AML-193 (cell line): ENCODE measurements at regions not wholly inside any gene's neighbourhood (a gene's known extent, or its start where the extent isn't known, plus 50 kb on each side); places are given as distances from the start of the nearest gene placed in this dataset.

Experiments used
- DNase-seq, 2 experiments: peaks; one replicate each; lab custom pipeline; 2025; lab: John Stamatoyannopoulos, UW

GRCh38 chr12:115423546-115423987 lies 739.6 kb upstream of the TBX3 start:
- DNase-seq, result no peak

- DNase-seq, result no peak
Observed at GRCh38 chr12:115422845-115423545, 739.0 kb upstream of the TBX3 start.

- no peak for DNase-seq
Observed at GRCh38 chr12:115421796-115422709, 738.1 kb upstream of the TBX3 start.

GRCh38 chr12:115421350-115421749 lies 737.4 kb upstream of the TBX3 start:
- DNase-seq, result no peak

- no peak for DNase-seq
Observed at GRCh38 chr12:115419145-115419646, 735.2 kb upstream of the TBX3 start.

- no peak for DNase-seq
Observed at GRCh38 chr12:115417610-115418009, 733.6 kb upstream of the TBX3 start.

- DNase-seq, result no peak
Observed at GRCh38 chr12:115416869-115417268, 732.9 kb upstream of the TBX3 start.

GRCh38 chr12:115413626-115414025 lies 729.7 kb upstream of the TBX3 start:
- DNase-seq, result no peak

GRCh38 chr12:115412831-115413230 lies 728.9 kb upstream of the TBX3 start:
- no peak for DNase-seq

GRCh38 chr12:115411121-115411520 lies 727.1 kb upstream of the TBX3 start:
- DNase-seq, result no peak

- DNase-seq, result no peak
Observed at GRCh38 chr12:115408642-115409041, 724.7 kb upstream of the TBX3 start.

GRCh38 chr12:115407723-115408122 lies 723.7 kb upstream of the TBX3 start:
- no peak for DNase-seq

- no peak for DNase-seq
Observed at GRCh38 chr12:115407036-115407435, 723.1 kb upstream of the TBX3 start.

- DNase-seq, result no peak
Observed at GRCh38 chr12:115405471-115405860, 721.5 kb upstream of the TBX3 start.

- no peak for DNase-seq
Observed at GRCh38 chr12:115404761-115405470, 720.9 kb upstream of the TBX3 start.

GRCh38 chr12:115403689-115404088 lies 719.7 kb upstream of the TBX3 start:
- no peak for DNase-seq

GRCh38 chr12:115403253-115403652 lies 719.3 kb upstream of the TBX3 start:
- no peak for DNase-seq

- DNase-seq, result no peak
Observed at GRCh38 chr12:115402443-115403180, 718.6 kb upstream of the TBX3 start.

GRCh38 chr12:115401761-115402160 lies 717.8 kb upstream of the TBX3 start:
- DNase-seq, result no peak

- DNase-seq, result no peak
Observed at GRCh38 chr12:115400011-115400410, 716.0 kb upstream of the TBX3 start.

- no peak for DNase-seq
Observed at GRCh38 chr12:115398311-115398781, 714.4 kb upstream of the TBX3 start.

GRCh38 chr12:115396567-115396966 lies 712.6 kb upstream of the TBX3 start:
- DNase-seq, result no peak
